Neural cell (in vitro differentiated cells): ENCODE measurements at regions not wholly inside any gene's neighbourhood (a gene's known extent, or its start where the extent isn't known, plus 50 kb on each side); places are given as distances from the start of the nearest gene placed in this dataset.

Source experiments
- H2AFZ ChIP-seq: fragments of 200-600, 300-800 bp; sonication (generic), shearing (Covaris generic); 2 replicates; pipeline ENCODE4 v1.6.0; 2014; ENCODE audit warnings: low read depth, mild to moderate bottlenecking, antibody characterized with exemption, low read length, moderate library complexity
- H3F3A ChIP-seq: fragments of 200-600 bp; shearing (Covaris generic); 2 replicates; pipeline ENCODE4 v1.6.1; 2016; ENCODE audit warnings: mild to moderate bottlenecking, moderate library complexity, mixed read lengths, antibody characterized with exemption, low read length; ENCODE audit not compliant: insufficient read depth, poor library complexity, severe bottlenecking
- H3K27ac ChIP-seq: fragments of 200-600, 300-800 bp; sonication (generic), shearing (Covaris generic); 2 replicates; pipeline ENCODE4 v1.5.1; 2014; ENCODE audit warnings: mild to moderate bottlenecking, low read length, moderate library complexity
- H3K27me3 ChIP-seq: fragments of 300-800, 200-600 bp; sonication (generic), shearing (Covaris generic); 2 replicates; pipeline ENCODE4 v1.6.0; 2014; ENCODE audit warnings: mild to moderate bottlenecking, low read depth, low read length, moderate library complexity; ENCODE audit not compliant: insufficient read depth
- H3K36me3 ChIP-seq: fragments of 300-800, 200-600 bp; sonication (generic), shearing (Covaris generic); 2 replicates; pipeline ENCODE4 v1.5.1; 2014; ENCODE audit warnings: mild to moderate bottlenecking, antibody characterized with exemption, low read length, moderate library complexity; ENCODE audit not compliant: insufficient read depth
- H3K4me2 ChIP-seq: fragments of 300-800, 200-600 bp; sonication (generic), shearing (Covaris generic); 2 replicates; pipeline ENCODE4 v1.6.0; 2014; ENCODE audit warnings: mild to moderate bottlenecking, low read length
- H3K4me3 ChIP-seq: fragments of 300-800, 200-600 bp; sonication (generic), shearing (Covaris generic); 2 replicates; pipeline ENCODE4 v1.5.1; 2014; ENCODE audit warnings: mild to moderate bottlenecking, low read length, moderate library complexity
- H3K79me2 ChIP-seq: fragments of 200-600 bp; shearing (Covaris generic); replicated peaks from 2 replicates; pipeline ENCODE4 v1.6.0; 2014; ENCODE audit warnings: mild to moderate bottlenecking, low read length, moderate library complexity; ENCODE audit not compliant: insufficient read depth
- H3K9ac ChIP-seq: fragments of 300-800, 200-600 bp; sonication (generic), shearing (Covaris generic); 2 replicates; pipeline ENCODE4 v1.6.1; 2016; ENCODE audit warnings: mild to moderate bottlenecking, low read length, mixed read lengths
- H3K9me2 ChIP-seq: fragments of 200-600 bp; shearing (Covaris generic); 2 replicates; pipeline ENCODE4 v1.6.1; 2016; ENCODE audit warnings: mild to moderate bottlenecking, low read length, mixed read lengths; ENCODE audit not compliant: insufficient read depth
- H3K9me3 ChIP-seq: fragments of 200-600, 300-800 bp; sonication (generic), shearing (Covaris generic); 2 replicates; pipeline ENCODE4 v1.6.1; 2016; ENCODE audit warnings: mild to moderate bottlenecking, mixed run types, low read length, moderate library complexity, mixed read lengths
- H4K20me1 ChIP-seq: fragments of 200-600 bp; shearing (Covaris generic); 2 replicates; pipeline ENCODE4 v1.6.1; 2016; ENCODE audit warnings: mild to moderate bottlenecking, mixed run types; ENCODE audit not compliant: insufficient read depth
- EP300 ChIP-seq: fragments of 450-650 bp; conservative IDR thresholded peaks from 2 replicates; pipeline ENCODE4 v1.6.1; 2014; ENCODE audit warnings: antibody characterized with exemption, mild to moderate bottlenecking, moderate library complexity; ENCODE audit not compliant: poor library complexity, severe bottlenecking
- EZH2 ChIP-seq: fragments of 200-600, 300-800 bp; shearing (Covaris generic), sonication (generic); IDR thresholded peaks from 2 replicates; pipeline ENCODE4 v1.6.1; 2014; ENCODE audit warnings: antibody characterized with exemption, low read length, borderline replicate concordance, mild to moderate bottlenecking; ENCODE audit not compliant: insufficient read depth, poor library complexity, severe bottlenecking
- MXI1 ChIP-seq: fragments of 450-650 bp; conservative IDR thresholded peaks from 2 replicates; pipeline ENCODE4 v1.6.1; 2014; ENCODE audit warnings: antibody characterized with exemption, mild to moderate bottlenecking; ENCODE audit not compliant: poor library complexity, severe bottlenecking
- POLR2AphosphoS5 ChIP-seq: IDR thresholded peaks from 2 replicates; pipeline ENCODE4 v1.6.1; 2012
- RAD21 ChIP-seq: fragments of 450-650 bp; conservative IDR thresholded peaks from 2 replicates; pipeline ENCODE4 v1.6.1; 2014; ENCODE audit warnings: antibody characterized with exemption, mild to moderate bottlenecking, moderate library complexity
- SMC3 ChIP-seq: fragments of 450-650 bp; conservative IDR thresholded peaks from 2 replicates; pipeline ENCODE4 v1.6.1; 2014; ENCODE audit warnings: antibody characterized with exemption, mild to moderate bottlenecking, moderate library complexity; ENCODE audit not compliant: poor library complexity
- TAF1 ChIP-seq: IDR thresholded peaks from 2 replicates; pipeline ENCODE4 v1.6.1; 2012; ENCODE audit warnings: low read depth
- TF ChIP-seq, protein P1 (sequence below): IDR thresholded peaks from 2 replicates; pipeline ENCODE4 v1.6.1; 2012; ENCODE audit warnings: borderline replicate concordance
- TF ChIP-seq, protein P2 (sequence below): fragments of 450-650 bp; IDR thresholded peaks from 2 replicates; pipeline ENCODE4 v1.5.1; 2014; ENCODE audit warnings: antibody characterized with exemption, mild to moderate bottlenecking, moderate library complexity; ENCODE audit not compliant: poor library complexity, severe bottlenecking

DNA sequence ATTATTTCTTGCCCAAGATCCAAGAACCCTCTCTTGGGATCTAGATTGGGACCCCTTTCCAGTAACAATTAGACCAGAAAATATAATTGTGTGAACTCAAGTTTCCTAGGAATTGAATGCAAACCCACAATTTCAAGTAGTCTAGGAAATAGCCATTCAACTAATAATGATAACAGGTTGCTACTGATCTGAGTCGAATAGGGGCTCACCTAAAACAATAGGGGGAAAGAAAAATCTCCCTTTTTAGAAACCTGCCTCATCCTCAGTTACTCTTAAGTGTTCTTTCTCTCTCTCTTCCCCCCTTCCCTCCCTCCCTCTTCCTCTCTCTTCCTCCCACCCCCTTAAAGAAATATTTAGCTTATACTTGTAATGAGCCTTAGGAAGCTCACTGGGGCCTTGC, 555.3 kb downstream of the IGSF11 start:
- no peaks in the 10 kb centered on the region for H3F3A ChIP-seq
- no peaks in the 10 kb centered on the region for H3K27me3 ChIP-seq
- no peaks in the 10 kb centered on the region for H3K9me2 ChIP-seq
- H3K27ac ChIP-seq = no peak overlapping the region
- no peak overlapping the region for H2AFZ ChIP-seq
- H3K9me3 ChIP-seq = no peaks in the 10 kb centered on the region
- H3K4me3 ChIP-seq = no peak overlapping the region
- no peaks in the 10 kb centered on the region for H4K20me1 ChIP-seq
- no peaks in the 10 kb centered on the region for H3K36me3 ChIP-seq
- no peak overlapping the region for H3K4me2 ChIP-seq
- no peaks in the 10 kb centered on the region for H3K79me2 ChIP-seq
- TF ChIP-seq SMC3 (no peak), TAF1 (no peak), POLR2AphosphoS5 (no peak), MXI1 (no peak), RAD21 (no peak), EP300 (no peak), EZH2 (no peak)
- TF ChIP-seq, protein P1, sequence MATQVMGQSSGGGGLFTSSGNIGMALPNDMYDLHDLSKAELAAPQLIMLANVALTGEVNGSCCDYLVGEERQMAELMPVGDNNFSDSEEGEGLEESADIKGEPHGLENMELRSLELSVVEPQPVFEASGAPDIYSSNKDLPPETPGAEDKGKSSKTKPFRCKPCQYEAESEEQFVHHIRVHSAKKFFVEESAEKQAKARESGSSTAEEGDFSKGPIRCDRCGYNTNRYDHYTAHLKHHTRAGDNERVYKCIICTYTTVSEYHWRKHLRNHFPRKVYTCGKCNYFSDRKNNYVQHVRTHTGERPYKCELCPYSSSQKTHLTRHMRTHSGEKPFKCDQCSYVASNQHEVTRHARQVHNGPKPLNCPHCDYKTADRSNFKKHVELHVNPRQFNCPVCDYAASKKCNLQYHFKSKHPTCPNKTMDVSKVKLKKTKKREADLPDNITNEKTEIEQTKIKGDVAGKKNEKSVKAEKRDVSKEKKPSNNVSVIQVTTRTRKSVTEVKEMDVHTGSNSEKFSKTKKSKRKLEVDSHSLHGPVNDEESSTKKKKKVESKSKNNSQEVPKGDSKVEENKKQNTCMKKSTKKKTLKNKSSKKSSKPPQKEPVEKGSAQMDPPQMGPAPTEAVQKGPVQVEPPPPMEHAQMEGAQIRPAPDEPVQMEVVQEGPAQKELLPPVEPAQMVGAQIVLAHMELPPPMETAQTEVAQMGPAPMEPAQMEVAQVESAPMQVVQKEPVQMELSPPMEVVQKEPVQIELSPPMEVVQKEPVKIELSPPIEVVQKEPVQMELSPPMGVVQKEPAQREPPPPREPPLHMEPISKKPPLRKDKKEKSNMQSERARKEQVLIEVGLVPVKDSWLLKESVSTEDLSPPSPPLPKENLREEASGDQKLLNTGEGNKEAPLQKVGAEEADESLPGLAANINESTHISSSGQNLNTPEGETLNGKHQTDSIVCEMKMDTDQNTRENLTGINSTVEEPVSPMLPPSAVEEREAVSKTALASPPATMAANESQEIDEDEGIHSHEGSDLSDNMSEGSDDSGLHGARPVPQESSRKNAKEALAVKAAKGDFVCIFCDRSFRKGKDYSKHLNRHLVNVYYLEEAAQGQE = no peak
- TF ChIP-seq, protein P2, sequence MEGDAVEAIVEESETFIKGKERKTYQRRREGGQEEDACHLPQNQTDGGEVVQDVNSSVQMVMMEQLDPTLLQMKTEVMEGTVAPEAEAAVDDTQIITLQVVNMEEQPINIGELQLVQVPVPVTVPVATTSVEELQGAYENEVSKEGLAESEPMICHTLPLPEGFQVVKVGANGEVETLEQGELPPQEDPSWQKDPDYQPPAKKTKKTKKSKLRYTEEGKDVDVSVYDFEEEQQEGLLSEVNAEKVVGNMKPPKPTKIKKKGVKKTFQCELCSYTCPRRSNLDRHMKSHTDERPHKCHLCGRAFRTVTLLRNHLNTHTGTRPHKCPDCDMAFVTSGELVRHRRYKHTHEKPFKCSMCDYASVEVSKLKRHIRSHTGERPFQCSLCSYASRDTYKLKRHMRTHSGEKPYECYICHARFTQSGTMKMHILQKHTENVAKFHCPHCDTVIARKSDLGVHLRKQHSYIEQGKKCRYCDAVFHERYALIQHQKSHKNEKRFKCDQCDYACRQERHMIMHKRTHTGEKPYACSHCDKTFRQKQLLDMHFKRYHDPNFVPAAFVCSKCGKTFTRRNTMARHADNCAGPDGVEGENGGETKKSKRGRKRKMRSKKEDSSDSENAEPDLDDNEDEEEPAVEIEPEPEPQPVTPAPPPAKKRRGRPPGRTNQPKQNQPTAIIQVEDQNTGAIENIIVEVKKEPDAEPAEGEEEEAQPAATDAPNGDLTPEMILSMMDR = no peak
- no peak overlapping the region for H3K9ac ChIP-seq

DNA sequence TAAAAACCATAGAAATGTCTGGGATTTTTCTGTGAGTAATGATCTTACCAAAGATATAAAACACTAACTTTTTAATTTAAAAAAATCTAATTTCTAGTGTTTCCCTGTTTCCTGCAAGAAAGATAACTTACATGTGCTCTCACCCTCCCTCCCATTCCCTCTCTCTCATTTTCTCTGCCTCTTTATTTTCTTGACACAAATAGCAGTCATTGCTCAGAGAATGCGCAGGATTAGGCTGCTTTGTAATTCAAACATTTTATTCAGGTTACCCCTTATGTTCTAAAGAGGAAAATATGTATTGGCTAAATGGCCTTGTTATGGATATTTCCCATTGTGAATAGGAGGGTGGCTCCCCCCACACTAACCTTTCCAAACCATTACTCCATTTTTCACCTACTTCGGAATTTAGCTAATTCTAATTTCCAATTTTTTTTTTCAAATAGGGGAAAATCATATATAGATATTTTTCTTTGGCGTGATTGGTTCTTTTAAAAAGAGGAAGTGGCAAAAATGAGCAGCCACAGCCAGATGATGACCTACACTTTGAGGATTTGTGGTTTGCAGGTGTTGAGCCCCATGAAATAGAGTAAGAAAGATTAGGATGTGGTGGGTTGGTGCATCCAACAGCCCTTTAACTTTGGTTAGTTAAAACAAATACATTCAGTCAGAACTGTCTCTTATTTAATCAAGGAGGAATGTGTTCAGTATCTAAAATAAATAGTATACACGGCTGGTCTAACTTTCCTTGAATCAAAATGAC, 554.4 kb downstream of the IGSF11 start:
- Histone ChIP-seq H3K9me3 (no peaks in the 10 kb centered on the region), H3K27me3 (no peaks in the 10 kb centered on the region), H3K4me2 (peak overlapping the region; percentile 32), H4K20me1 (no peaks in the 10 kb centered on the region), H3K9me2 (no peaks in the 10 kb centered on the region), H3K4me3 (no peak overlapping the region), H3K79me2 (no peaks in the 10 kb centered on the region), H3K36me3 (no peaks in the 10 kb centered on the region), H3F3A (no peaks in the 10 kb centered on the region), H3K9ac (no peak overlapping the region), H3K27ac (peak overlapping the region; percentile 37), H2AFZ (no peak overlapping the region)
- no peak for TF ChIP-seq EZH2

DNA sequence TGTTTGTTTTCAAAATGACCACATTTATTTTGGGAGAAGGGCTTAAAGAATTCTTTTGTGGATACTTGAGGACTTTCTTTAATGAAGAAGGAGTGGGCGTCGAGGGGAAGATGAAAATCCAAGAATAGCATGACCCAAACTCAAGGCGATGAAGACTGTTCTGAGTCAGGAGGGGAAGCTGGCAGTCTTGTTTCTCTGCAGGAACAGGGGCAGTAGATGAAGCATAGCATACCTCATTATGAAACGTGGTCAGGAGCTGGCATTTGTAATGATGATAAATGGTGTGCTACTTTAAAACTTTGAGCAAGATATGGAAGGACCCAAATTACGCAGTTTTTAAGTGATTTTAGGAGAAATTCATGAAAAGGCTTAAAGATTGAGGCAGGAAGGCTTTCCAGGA, 549.0 kb downstream of the IGSF11 start:
- Histone ChIP-seq H3K9ac (no peak overlapping the region), H3K4me3 (no peak overlapping the region), H4K20me1 (no peaks in the 10 kb centered on the region), H3K36me3 (no peaks in the 10 kb centered on the region), H3K9me3 (no peaks in the 10 kb centered on the region), H3K27ac (no peak overlapping the region), H3K9me2 (no peaks in the 10 kb centered on the region), H3F3A (no peaks in the 10 kb centered on the region), H3K79me2 (no peaks in the 10 kb centered on the region), H3K4me2 (no peak overlapping the region), H2AFZ (no peak overlapping the region), H3K27me3 (no peaks in the 10 kb centered on the region)
- no peak for TF ChIP-seq POLR2AphosphoS5
- TF ChIP-seq, protein P2 = no peak
